MM.1S (cell line): ENCODE measurements at regions not wholly inside any gene's neighbourhood (a gene's known extent, or its start where the extent isn't known, plus 50 kb on each side); places are given as distances from the start of the nearest gene placed in this dataset.

Experiments used
- DNase-seq: peaks from one replicate; pipeline ENCODE4 v3.0.0-alpha.2; 2015
- H2AFZ ChIP-seq: fragments of 300-600 bp; sonication (generic); 2 replicates; pipeline ENCODE4 v1.6.0; 2016; ENCODE audit warnings: antibody characterized with exemption, low read length
- H3F3A ChIP-seq: fragments of 300-600 bp; sonication (generic); 2 replicates; pipeline ENCODE4 v1.6.1; 2016; ENCODE audit warnings: mild to moderate bottlenecking, antibody characterized with exemption, low read length, moderate library complexity, mixed read lengths; ENCODE audit not compliant: insufficient read depth
- H3K27ac ChIP-seq: fragments of 300-600 bp; sonication (generic); 2 replicates; pipeline ENCODE4 v1.5.1; 2016; ENCODE audit warnings: mild to moderate bottlenecking, low read length
- H3K27me3 ChIP-seq: fragments of 300-600 bp; sonication (generic); replicated peaks from 2 replicates; pipeline ENCODE4 v1.6.0; 2016; ENCODE audit warnings: low read length; ENCODE audit not compliant: insufficient read depth
- H3K36me3 ChIP-seq: fragments of 300-600 bp; sonication (generic); replicated peaks from 2 replicates; pipeline ENCODE4 v1.6.1; 2016; ENCODE audit warnings: mild to moderate bottlenecking, low read length, mixed read lengths; ENCODE audit not compliant: insufficient read depth
- H3K4me1 ChIP-seq: fragments of 300-600 bp; sonication (generic); 2 replicates; pipeline ENCODE4 v1.6.1; 2016; ENCODE audit warnings: low read length, mixed read lengths
- H3K4me2 ChIP-seq: fragments of 300-600 bp; sonication (generic); 2 replicates; pipeline ENCODE4 v1.6.0; 2016; ENCODE audit warnings: low read depth, low read length
- H3K4me3 ChIP-seq: fragments of 300-600 bp; sonication (generic); 2 replicates; pipeline ENCODE4 v1.5.1; 2016; ENCODE audit warnings: low read length, mixed read lengths
- H3K79me2 ChIP-seq: fragments of 300-600 bp; sonication (generic); 2 replicates; pipeline ENCODE4 v1.6.1; 2016; ENCODE audit warnings: mixed run types, low read length, mixed read lengths
- H3K9ac ChIP-seq: fragments of 300-600 bp; sonication (generic); 2 replicates; pipeline ENCODE4 v1.6.1; 2016; ENCODE audit warnings: low read length, mixed read lengths
- H3K9me2 ChIP-seq: fragments of 300-600 bp; sonication (generic); replicated peaks from 2 replicates; pipeline ENCODE4 v1.6.1; 2016; ENCODE audit warnings: mild to moderate bottlenecking, low read length, mixed read lengths; ENCODE audit not compliant: insufficient read depth
- H3K9me3 ChIP-seq: fragments of 300-600 bp; sonication (generic); replicated peaks from 2 replicates; pipeline ENCODE4 v1.6.1; 2016; ENCODE audit warnings: mild to moderate bottlenecking, low read length, mixed read lengths; ENCODE audit not compliant: insufficient read depth
- H4K20me1 ChIP-seq: fragments of 300-600 bp; sonication (generic); 2 replicates; pipeline ENCODE4 v1.6.1; 2016; ENCODE audit warnings: mild to moderate bottlenecking, low read length, moderate library complexity, mixed read lengths; ENCODE audit not compliant: insufficient read depth
- EZH2 ChIP-seq: fragments of 300-600 bp; sonication (generic); optimal IDR thresholded peaks from 2 replicates; pipeline ENCODE3; 2017; ENCODE audit warnings: low read depth, mild to moderate bottlenecking, antibody characterized with exemption, low read length, mixed read lengths
- EZH2phosphoT487 ChIP-seq: fragments of 300-600 bp; sonication (generic); IDR thresholded peaks from 2 replicates; pipeline ENCODE4 v1.6.1; 2018; ENCODE audit warnings: antibody characterized with exemption, low read length
- TF ChIP-seq, protein P1 (sequence below): fragments of 300-600 bp; sonication (generic); IDR thresholded peaks from 2 replicates; pipeline ENCODE4 v1.5.1; 2016; ENCODE audit warnings: antibody characterized with exemption, low read length, mixed read lengths

DNA sequence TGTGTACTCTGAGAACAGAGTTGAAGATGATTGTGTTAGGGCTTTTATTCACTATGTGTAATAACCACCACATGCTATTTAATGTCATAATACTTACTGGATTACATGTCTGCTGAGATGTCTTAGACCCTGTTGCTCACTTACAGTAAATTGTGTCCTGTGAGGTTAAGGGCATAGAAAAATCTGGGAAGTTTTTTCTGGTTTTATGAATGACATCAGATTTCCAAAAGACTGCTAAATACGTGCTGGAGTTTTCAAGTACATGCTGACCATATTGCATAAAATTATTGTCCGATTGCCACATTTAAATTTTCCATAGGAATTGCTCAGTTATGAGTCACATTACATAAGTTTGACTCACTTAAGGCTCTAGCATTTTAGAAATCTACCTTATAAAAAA is 96.7 kb upstream of the COL5A2 start:
- H3K27me3 ChIP-seq = no peaks in the 10 kb centered on the region
- no peaks in the 10 kb centered on the region for H3K9me2 ChIP-seq
- H3K4me1 ChIP-seq = no peaks in the 10 kb centered on the region
- no peaks in the 10 kb centered on the region for H4K20me1 ChIP-seq
- no peaks in the 10 kb centered on the region for H3K9me3 ChIP-seq
- H3K36me3 ChIP-seq = no peaks in the 10 kb centered on the region
- H2AFZ ChIP-seq = no peak overlapping the region
- no peaks in the 10 kb centered on the region for H3F3A ChIP-seq
- no peak overlapping the region for H3K9ac ChIP-seq
- no peak overlapping the region for H3K27ac ChIP-seq
- H3K4me2 ChIP-seq = no peak overlapping the region
- no peaks in the 10 kb centered on the region for H3K79me2 ChIP-seq
- TF ChIP-seq, protein P1, sequence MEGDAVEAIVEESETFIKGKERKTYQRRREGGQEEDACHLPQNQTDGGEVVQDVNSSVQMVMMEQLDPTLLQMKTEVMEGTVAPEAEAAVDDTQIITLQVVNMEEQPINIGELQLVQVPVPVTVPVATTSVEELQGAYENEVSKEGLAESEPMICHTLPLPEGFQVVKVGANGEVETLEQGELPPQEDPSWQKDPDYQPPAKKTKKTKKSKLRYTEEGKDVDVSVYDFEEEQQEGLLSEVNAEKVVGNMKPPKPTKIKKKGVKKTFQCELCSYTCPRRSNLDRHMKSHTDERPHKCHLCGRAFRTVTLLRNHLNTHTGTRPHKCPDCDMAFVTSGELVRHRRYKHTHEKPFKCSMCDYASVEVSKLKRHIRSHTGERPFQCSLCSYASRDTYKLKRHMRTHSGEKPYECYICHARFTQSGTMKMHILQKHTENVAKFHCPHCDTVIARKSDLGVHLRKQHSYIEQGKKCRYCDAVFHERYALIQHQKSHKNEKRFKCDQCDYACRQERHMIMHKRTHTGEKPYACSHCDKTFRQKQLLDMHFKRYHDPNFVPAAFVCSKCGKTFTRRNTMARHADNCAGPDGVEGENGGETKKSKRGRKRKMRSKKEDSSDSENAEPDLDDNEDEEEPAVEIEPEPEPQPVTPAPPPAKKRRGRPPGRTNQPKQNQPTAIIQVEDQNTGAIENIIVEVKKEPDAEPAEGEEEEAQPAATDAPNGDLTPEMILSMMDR = no peak
- no peak for DNase-seq
- no peak overlapping the region for H3K4me3 ChIP-seq

DNA sequence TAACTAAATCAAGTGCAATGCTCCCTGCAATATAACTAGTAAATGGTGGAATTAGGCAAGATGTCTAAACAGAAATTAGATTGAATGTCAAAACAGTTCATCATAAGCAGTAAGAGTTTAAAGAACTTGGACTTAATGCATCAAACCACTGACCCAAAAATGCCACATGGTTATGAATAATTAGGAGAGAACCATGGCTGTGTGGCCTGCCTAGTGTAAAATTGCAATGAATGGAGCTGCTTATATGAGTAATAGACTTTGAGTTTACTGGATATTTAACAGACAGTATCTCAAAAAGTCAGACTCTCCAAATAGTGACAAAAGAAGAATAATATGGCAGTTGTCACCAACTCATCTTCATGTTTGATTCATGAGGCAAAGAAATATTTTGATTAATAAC is 101.6 kb upstream of the COL5A2 start:
- Histone ChIP-seq H3F3A (no peaks in the 10 kb centered on the region), H3K9ac (no peak overlapping the region), H3K27me3 (no peaks in the 10 kb centered on the region), H3K36me3 (no peaks in the 10 kb centered on the region), H3K79me2 (no peaks in the 10 kb centered on the region), H3K4me3 (no peak overlapping the region), H3K27ac (no peak overlapping the region), H3K9me3 (no peaks in the 10 kb centered on the region), H3K4me2 (no peak overlapping the region), H3K4me1 (no peaks in the 10 kb centered on the region), H3K9me2 (no peaks in the 10 kb centered on the region), H2AFZ (no peak overlapping the region), H4K20me1 (no peaks in the 10 kb centered on the region)
- no peak for DNase-seq
- TF ChIP-seq EZH2phosphoT487 (no peak), EZH2 (no peak)
- TF ChIP-seq, protein P1 = no peak

DNA sequence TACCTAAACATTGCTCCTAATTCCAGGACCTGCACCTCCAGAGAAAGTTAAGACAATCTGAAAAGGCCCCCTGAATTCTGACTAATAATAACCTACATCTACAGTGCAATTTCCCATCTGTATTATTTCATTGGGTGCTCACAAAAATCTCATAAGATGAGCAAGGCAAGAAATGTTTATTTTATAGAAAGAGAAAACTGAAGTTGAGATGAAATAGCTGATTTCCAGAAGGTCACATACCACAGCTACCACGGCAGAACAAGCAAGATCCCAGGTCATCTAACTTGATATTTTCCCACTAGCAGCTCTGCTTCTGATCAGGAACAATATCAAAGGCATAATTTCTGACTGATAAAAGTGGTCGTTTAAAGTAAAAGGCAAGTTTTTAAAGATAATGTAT is 105.8 kb upstream of the COL5A2 start:
- no peaks in the 10 kb centered on the region for H3K36me3 ChIP-seq
- no peak overlapping the region for H2AFZ ChIP-seq
- no peak overlapping the region for H3K4me2 ChIP-seq
- H3K27me3 ChIP-seq = no peaks in the 10 kb centered on the region
- H3K9me2 ChIP-seq = no peaks in the 10 kb centered on the region
- DNase-seq = no peak
- H3K4me1 ChIP-seq = no peaks in the 10 kb centered on the region
- TF ChIP-seq EZH2phosphoT487 = no peak
- TF ChIP-seq, protein P1 = no peak
- no peak for TF ChIP-seq EZH2
- H3F3A ChIP-seq = no peaks in the 10 kb centered on the region
- no peak overlapping the region for H3K9ac ChIP-seq
- H3K79me2 ChIP-seq = no peaks in the 10 kb centered on the region
- no peaks in the 10 kb centered on the region for H3K9me3 ChIP-seq
- no peak overlapping the region for H3K4me3 ChIP-seq
- H3K27ac ChIP-seq = no peak overlapping the region
- H4K20me1 ChIP-seq = no peaks in the 10 kb centered on the region
